ENCODE measurements at regions not wholly inside any gene's neighbourhood (a gene's known extent, or its start where the extent isn't known, plus 50 kb on each side); places are given as distances from the start of the nearest gene placed in this dataset.

DNA sequence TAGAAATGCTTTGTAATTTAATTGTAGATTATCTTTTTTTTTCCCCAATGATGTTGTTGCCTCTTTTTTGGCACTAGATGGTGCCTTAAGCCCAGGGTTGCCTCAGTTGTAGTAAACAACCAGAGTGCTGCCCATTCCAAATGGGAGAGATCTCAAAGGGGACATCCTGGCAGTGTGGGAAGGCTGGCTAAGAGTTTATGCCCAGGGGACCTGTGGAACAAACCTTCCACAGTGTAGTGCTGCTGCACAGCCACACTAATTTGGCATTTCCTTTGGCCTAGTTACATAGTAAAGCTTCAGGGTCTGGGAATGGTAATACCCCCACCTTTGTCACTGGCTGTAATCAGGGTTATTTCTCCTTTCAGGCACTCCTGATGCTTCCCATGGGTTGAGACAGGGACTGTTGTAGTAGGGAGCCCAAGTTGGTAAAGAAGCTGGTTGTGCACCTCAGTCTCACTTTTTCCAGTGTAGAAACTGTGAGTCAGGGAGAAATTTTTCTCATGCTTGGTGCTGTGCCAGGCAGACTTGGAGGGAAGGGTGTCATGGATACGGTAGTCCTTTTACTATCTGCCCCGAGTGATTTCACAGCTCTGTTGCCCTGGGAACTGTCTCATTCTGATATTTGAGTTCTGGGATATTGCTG, 177.8 kb upstream of the ECI2 start:
- peak in 1 of 2 experiments; percentile 10 for DNase-seq

DNA sequence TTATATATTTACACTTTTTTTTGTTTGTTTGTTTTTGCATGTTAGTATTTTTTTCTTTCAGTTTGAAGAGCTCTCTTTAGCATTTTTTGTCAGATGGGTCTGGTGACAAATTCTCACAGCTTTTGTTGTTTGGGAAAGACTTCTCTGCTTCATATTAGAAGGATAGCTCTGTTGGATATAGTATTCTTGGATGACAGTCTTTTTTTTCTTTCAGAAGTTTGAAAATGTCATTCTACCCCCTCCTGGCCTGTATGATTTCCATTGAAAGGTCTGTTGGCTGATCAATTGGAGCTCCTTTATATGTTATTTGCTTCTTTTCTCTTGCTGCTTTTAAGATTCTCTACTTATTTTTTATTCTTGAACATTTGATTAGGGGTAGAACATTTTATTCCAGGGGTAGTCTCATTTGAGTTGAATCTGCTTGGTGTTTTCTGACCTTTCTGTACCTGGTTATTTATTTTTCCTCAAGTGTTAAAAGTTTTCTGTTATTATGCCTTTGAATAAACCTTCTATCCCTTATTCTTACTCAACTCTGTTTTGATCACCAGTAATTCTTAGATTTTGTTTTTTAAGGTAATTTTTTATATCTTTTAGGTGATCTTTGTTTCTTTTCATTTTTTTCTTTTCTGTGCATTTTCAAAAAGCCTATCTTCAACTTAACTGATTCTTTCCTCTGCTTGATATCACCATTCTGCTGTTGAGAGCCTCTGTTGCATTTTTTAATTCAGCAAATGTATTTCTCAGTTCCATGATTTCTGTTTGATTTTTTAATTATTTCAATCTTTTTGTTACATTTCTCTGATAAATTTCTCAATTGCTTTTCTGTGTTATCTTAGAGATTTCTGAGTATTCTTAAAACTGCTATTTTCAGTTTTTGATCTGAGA, 176.8 kb upstream of the ECI2 start:
- no peak for DNase-seq

GRCh38 chr6:4309540-4309939, 174.2 kb upstream of the ECI2 start:
- DNase-seq = no peak

DNA sequence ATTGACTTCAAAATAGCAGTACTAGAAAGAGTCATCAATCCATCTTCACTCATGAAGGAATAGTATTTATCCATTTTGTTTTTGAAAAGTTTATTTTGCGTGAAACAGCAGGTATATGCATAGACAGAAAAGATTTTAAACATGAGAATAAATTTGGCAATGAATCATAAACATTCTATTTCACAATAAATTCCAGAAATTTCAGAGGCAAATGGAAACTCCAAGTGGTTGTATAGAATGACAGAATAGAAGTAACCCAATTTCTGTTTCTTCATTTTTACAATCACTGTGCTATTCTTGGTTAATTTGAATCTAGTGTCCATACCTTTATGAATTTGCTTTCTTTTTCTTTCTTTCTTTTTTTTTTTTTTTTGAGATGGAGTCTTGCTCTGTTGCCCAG, 173.0 kb upstream of the ECI2 start:
- no peak for DNase-seq

GRCh38 chr6:4304927-4305455, 169.6 kb upstream of the ECI2 start:
- DNase-seq = no peak

- no peak for DNase-seq
Observed at GRCh38 chr6:4303638-4304037, 168.3 kb upstream of the ECI2 start.

- no peak for DNase-seq
Observed at GRCh38 chr6:4302524-4302923, 167.1 kb upstream of the ECI2 start.

DNA sequence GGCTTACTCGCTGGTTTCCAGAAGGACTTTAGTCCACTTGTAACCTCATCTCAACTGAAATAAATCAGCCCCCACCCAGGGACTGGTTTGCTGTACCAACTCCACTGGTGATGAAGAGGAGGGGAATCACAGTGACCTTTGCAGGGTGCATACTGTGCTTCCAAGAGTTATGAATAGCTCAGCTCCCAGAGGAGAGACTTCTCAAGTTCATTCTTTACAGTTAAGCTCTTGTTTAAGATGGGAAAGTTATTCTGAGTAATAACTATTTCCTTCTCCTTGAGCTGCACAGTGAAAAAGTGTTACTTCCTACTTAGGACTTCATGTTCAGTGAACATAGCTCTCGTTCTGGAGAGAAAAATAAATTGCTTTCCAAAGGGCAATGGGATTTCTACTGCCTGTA, 166.5 kb upstream of the ECI2 start:
- no peak for DNase-seq

DNA sequence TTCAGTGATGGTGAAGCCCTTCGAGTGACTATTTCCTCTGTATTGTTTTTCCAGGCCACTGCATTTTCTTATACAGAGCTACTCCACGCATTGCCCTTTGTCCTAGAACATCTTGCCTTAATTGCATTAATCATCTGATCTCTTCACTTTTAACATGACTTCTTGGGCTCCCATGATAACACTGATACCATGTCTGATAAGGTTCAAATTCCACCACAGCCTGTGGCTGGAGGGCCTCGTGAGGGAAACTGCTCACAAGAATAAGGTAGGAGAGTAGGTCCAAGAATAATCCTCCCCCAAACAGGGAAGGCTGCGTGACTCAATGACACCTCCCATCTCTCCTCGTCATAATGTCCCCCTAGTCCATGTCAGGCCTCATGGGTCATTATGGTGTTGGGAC, 165.5 kb upstream of the ECI2 start:
- DNase-seq = no peak

DNA sequence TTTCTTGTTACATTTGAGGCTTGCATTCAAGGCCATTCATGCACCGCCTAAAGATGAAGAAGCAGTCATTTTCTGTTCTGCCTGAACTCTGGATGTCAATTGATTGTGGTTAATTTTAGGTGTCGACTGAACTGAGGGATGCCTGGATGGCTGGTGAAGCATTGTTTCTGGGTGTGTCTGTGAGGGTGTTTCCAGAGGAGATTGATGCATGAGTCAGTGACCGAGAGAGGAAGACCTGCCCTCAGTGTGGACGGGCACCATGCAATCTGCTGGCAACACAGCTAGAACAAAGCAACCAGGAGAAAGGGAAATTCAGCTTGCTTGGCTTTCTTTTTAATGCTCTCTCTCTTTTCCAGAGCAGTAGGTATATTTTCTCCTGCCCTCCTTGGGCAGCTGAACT, 164.1 kb upstream of the ECI2 start:
- no peak for DNase-seq

DNA sequence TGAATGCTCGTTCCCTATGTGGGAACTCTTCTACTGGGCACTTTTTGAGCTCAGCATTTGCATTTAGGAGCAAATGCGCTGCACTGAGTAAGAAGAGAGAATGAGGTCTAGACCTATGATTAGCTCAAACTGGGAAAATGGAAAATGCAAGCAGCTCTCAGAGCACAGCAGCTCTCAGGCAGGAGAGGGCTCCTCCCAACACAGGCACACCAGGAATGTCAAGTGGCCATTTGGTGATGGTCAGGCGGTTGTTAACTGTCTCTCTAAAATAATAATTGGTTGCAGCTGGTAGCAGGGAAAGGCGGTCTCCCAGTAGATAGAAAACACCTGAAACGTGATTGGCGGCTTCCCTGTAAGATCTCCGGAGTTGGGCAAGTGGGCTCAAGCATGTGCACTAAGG, 162.0 kb upstream of the ECI2 start:
- DNase-seq = no peak

DNA sequence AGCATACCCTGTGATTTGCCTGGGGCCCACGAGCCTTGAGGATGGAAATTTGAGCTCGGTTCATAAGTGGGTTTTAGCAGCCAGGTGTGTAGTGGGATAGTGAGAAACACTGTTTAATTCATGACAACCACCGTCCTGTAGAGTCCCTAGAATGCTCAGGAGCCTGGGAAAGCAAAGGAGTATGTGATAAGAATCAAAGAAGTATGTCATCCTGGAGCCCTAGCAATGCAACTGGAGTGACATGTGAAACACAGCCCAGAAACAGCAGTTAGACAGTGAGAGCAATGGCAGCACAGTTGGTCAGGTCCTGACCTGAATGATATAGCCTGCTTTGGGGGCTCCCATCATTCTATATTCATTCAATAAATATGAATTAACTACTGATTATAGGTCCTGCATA, 161.2 kb upstream of the ECI2 start:
- DNase-seq = no peak

- no peak for DNase-seq
Observed at GRCh38 chr6:4295783-4296155, 160.4 kb upstream of the ECI2 start.

GRCh38 chr6:4295058-4295782, 159.8 kb upstream of the ECI2 start:
- no peak for DNase-seq

DNA sequence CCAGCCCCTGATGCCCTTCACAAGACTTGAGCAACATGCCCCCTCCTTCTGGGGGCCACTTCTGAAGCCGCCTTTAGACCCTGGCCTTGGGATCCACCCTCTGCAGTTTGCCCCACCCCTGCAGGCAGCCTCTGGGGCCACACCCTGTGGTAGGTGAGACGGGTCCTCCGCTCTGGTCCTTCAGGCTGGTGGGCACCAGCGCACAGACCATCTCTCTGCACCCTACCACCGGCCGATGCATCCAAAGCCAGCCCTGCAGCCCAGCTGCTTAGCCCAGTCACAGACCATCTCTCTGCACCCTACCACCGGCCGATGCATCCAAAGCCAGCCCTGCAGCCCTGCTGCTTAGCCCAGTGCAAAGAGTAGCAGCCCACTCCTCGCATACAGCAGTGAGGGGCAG, 159.3 kb upstream of the ECI2 start:
- no peak for DNase-seq

- DNase-seq = no peak
Observed at GRCh38 chr6:4291453-4292403, 156.4 kb upstream of the ECI2 start.

GRCh38 chr6:4289770-4290320, 154.5 kb upstream of the ECI2 start:
- no peak for DNase-seq

GRCh38 chr6:4287811-4288244, 152.5 kb upstream of the ECI2 start:
- DNase-seq = no peak

GRCh38 chr6:4287372-4287771, 152.0 kb upstream of the ECI2 start:
- DNase-seq = no peak

DNA sequence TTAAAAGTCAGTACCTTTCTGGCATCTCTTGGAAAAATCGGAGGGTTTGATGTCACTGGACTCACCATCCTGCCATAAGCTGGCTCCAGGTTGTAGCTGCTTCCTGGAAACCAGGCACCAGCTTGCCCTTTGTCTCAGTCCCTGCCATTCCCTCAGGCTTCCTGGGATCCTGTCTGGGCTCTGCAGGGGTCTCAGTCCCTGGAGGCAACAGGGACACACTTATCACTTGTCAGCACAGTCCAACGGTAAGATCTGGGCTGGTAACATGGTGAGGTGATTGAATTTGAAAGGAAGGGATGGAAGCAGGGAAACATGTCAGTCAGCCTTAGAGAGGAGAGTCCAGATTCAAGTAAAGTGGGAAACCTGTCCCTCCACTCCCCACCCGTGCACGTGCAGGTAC, 147.6 kb upstream of the ECI2 start:
- DNase-seq = no peak

DNA sequence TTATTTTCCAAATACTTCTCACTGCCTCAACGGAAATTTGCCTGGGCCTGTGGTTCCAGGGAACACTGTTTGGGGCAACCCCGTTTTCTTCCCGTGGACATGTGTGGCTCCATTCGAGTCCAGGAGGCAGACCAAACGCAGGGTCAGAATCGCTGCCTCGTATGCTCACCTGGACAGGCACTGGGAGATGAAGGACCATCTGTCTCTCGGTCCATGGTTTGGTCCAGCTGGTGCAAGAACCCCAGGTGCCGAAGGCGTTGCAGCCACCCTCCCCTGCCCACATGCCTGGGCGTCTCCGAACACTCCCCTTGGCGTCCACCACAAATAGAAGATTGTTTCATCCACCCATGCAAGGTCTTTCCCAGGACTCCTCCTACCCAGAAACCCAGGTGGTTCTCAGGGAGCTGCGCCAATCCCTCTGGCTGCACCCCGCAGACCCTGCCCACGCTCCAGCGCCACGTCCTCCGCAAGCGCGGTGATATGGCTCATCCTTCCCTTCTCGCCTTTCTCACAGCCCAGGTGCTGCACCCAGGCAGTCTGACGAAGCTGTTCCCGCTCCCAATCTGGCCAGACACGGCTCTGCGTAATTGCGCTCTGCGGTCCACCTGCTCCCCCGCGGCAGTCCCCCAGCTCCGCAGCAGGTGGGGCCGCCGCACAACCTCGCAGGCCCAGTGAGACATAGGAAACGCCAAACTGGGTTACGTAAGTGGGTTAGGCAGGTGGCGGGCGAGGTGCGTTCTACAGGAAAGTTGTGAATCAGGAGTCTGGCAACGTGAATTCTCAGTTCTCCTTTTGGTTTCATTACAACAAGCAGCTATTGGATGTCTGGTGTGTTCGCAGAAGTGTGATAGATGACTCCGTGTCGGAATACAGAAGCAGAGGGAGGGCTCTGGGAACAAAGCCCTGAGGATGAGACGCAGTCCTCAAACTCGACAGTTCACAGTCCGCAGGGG, 146.2 kb upstream of the ECI2 start:
- no peak for DNase-seq
